Kidney capillary endothelial cell (primary cell): ENCODE measurements at regions not wholly inside any gene's neighbourhood (a gene's known extent, or its start where the extent isn't known, plus 50 kb on each side); places are given as distances from the start of the nearest gene placed in this dataset.
A peak's percentile ranks its signal among the peaks of the same experiment; 100 is the strongest.

Experiments used
- DNase-seq: peaks from one replicate; pipeline ENCODE4 v3.0.0-alpha.2; 2018; ENCODE audit warnings: low spot score

- no peak for DNase-seq
These were observed 293.5 kb downstream of the UTRN start for GRCh38 chr6:144578385-144579350.

GRCh38 chr6:144580039-144580438 is 294.9 kb downstream of the UTRN start:
- DNase-seq: no peak

GRCh38 chr6:144580771-144581170 is 295.6 kb downstream of the UTRN start:
- no peak for DNase-seq

- DNase-seq: peak; percentile 27
These were observed 296.8 kb downstream of the UTRN start for GRCh38 chr6:144581812-144582537.

- no peak for DNase-seq
These were observed 297.9 kb downstream of the UTRN start for GRCh38 chr6:144582939-144583613.

- no peak for DNase-seq
These were observed 298.4 kb downstream of the UTRN start for GRCh38 chr6:144583614-144583954.

- peak; percentile 33 for DNase-seq
These were observed 300.2 kb downstream of the UTRN start for GRCh38 chr6:144585217-144585814.

GRCh38 chr6:144586986-144587385 is 301.9 kb downstream of the UTRN start:
- no peak for DNase-seq

- no peak for DNase-seq
These were observed 303.7 kb downstream of the UTRN start for GRCh38 chr6:144588697-144589325.

- no peak for DNase-seq
These were observed 305.4 kb downstream of the UTRN start for GRCh38 chr6:144590532-144590931.

GRCh38 chr6:144593392-144593791 is 308.3 kb downstream of the UTRN start:
- DNase-seq: no peak

GRCh38 chr6:144594585-144594984 is 309.4 kb downstream of the UTRN start:
- DNase-seq: peak; percentile 40

GRCh38 chr6:144595266-144595665 is 310.1 kb downstream of the UTRN start:
- no peak for DNase-seq

- no peak for DNase-seq
These were observed 312.4 kb downstream of the UTRN start for GRCh38 chr6:144597511-144597910.

- no peak for DNase-seq
These were observed 314.5 kb downstream of the UTRN start for GRCh38 chr6:144599615-144600014.

GRCh38 chr6:144601221-144601620 is 316.1 kb downstream of the UTRN start:
- DNase-seq: no peak

GRCh38 chr6:144602523-144603180 is 317.5 kb downstream of the UTRN start:
- DNase-seq: no peak

- no peak for DNase-seq
These were observed 320.9 kb downstream of the UTRN start for GRCh38 chr6:144606083-144606482.

GRCh38 chr6:144607998-144608735 is 323.0 kb downstream of the UTRN start:
- DNase-seq: no peak

- DNase-seq: no peak
These were observed 327.7 kb downstream of the UTRN start for GRCh38 chr6:144612811-144613210.

- no peak for DNase-seq
These were observed 328.7 kb downstream of the UTRN start for GRCh38 chr6:144613859-144614258.
